ENCODE measurements at regions not wholly inside any gene's neighbourhood (a gene's known extent, or its start where the extent isn't known, plus 50 kb on each side); places are given as distances from the start of the nearest gene placed in this dataset.
"Not testable (repeated sequence)": the region's sequence is repeated elsewhere in the genome, so short reads cannot be mapped to it uniquely, and the experiment has no call there.

GRCh38 chr4:30867427-30867826 is 147.3 kb downstream of the PCDH7 start:
- no peak overlapping the region for H3K4me3 ChIP-seq (ENCODE audit: low read depth, low read length)
- no peak for TF ChIP-seq CTCF (IDR thresholded peaks at IDR 0.05; ENCODE audit: control insufficient read depth, extremely low read depth, insufficient read depth)
- no peak for DNase-seq (ENCODE audit: low read depth)

- H3K4me3 ChIP-seq (ENCODE audit: low read depth, low read length) = no peak overlapping the region
- DNase-seq (ENCODE audit: low read depth) = no peak
- no peak for TF ChIP-seq CTCF (IDR thresholded peaks at IDR 0.05; ENCODE audit: control insufficient read depth, extremely low read depth, insufficient read depth)
Observed at GRCh38 chr4:30868111-30868895, 148.1 kb downstream of the PCDH7 start.

DNA sequence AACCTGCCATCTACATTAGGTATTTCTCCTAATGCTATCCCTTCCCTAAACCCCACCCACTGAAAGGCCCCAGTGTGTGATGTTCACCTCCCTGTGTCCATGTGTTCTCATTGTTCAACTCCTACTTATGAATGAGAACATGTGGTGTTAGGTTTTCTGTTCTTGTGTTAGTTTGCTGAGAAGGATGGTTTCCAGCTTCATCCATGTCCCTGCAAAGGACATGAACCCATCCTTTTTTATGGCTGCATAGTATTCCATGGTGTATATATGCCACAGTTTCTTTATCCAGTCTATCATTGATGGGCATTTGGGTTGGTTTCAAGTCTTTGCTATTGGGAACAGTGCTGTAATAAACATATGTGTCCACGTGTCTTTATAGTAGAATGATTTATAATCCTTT is 149.2 kb downstream of the PCDH7 start:
- DNase-seq (ENCODE audit: low read depth); H3K4me3 ChIP-seq (ENCODE audit: low read depth, low read length): not testable (repeated sequence)

GRCh38 chr4:30870513-30870912 is 150.3 kb downstream of the PCDH7 start:
- H3K4me3 ChIP-seq (ENCODE audit: low read depth, low read length) = no peak overlapping the region
- DNase-seq (ENCODE audit: low read depth) = no peak
- no peak for TF ChIP-seq CTCF (IDR thresholded peaks at IDR 0.05; ENCODE audit: control insufficient read depth, extremely low read depth, insufficient read depth)

DNA sequence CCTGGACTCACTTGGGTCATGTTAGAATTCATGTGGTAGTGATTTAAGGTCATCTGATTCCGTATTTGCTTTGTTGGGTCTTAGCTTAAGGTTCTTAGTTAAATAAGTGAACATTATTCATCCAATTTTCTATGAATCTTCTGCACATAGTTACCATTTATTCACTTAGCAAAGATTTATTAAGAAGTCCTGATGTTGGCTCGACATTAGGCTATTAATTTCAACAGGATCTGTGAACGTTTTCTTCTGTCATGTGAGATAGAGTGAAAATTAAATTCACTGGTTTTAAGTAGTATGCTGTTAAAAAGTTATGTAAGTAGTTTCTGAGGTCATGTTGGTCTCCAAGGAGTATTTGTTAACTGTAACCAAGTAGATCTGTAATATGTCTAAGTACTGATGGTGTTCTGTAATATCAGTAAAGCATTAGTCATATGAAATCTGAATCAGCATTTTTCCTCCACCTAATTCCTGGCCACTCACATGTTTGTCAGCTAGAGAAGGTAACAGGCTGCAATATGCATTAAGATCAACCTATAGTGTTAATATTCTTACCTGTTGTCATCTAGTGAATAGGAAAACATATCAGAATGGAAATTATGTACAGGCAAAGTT is 155.6 kb downstream of the PCDH7 start:
- no peak overlapping the region for H3K4me3 ChIP-seq (ENCODE audit: low read depth, low read length)
- TF ChIP-seq CTCF (IDR thresholded peaks at IDR 0.05; ENCODE audit: control insufficient read depth, extremely low read depth, insufficient read depth) = no peak
- no peak for DNase-seq (ENCODE audit: low read depth)

DNA sequence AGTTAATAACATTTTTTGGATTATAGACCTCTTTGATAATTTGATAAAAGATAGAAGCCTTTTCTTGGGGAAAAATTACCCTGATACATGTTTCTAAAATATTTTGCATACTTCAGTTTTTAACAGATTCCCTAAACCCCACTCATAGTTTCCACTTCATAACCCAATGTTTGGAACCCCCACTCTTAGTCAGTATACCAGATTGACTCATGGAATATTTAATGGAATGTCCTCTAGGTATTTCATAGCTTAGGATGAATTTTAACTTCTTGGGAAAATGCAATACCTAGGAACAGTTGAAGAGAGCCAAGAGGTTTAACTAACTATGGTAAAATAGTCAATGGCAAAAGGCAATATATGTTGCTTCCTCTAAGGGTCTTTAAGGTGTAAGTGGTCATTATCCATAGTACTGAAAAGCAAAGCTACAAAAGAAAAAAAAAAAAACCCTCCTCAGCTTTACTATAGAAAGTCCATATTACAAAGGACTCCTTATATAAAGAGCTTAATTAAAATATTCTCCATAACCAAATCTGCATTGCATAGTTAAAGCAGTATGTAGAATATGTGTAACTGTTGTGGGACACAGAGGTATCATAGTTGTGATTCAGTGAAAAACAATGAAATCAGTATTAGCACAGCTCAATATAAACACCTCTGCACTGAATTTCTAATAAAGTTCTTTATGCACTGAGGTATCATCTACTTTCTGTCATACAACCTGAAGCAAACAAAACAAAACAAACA is 159.9 kb downstream of the PCDH7 start:
- TF ChIP-seq CTCF (IDR thresholded peaks at IDR 0.05; ENCODE audit: control insufficient read depth, extremely low read depth, insufficient read depth) = no peak
- H3K4me3 ChIP-seq (ENCODE audit: low read depth, low read length) = no peak overlapping the region
- no peak for DNase-seq (ENCODE audit: low read depth)

DNA sequence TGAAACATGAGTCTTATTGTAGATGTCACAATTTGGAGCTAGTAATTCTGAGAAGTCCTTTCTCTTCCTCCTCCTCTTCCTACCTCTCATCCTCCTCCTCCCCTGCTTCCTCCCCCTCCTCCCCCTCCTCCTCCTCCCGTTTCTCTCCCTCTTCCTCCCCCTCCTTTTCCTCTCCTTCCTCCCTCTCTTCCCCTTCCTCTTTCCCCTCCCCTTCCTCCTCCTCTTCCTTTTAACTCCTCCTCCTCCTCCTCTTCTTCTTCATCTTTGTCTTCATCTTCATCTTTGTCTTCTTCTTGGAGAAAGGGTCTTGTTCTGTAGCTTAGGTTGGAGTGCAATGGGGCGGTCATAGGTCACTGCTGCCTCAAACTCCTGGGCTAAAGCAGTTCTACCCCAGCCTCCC is 161.8 kb downstream of the PCDH7 start:
- no peak overlapping the region for H3K4me3 ChIP-seq (ENCODE audit: low read depth, low read length)
- no peak for DNase-seq (ENCODE audit: low read depth)
- TF ChIP-seq CTCF (IDR thresholded peaks at IDR 0.05; ENCODE audit: control insufficient read depth, extremely low read depth, insufficient read depth) = no peak

Data from LNCaP clone FGC (cell line).